H9 (cell line): ENCODE measurements at regions not wholly inside any gene's neighbourhood (a gene's known extent, or its start where the extent isn't known, plus 50 kb on each side); places are given as distances from the start of the nearest gene placed in this dataset.
A peak's percentile ranks its signal among the peaks of the same experiment; 100 is the strongest.

ENCODE experiments used
- DNase-seq: peaks from one replicate; pipeline ENCODE4 v3.0.0-alpha.2; 2017
- H2AFZ ChIP-seq: one replicate; pipeline ENCODE4 v1.6.1; 2013; ENCODE audit warnings: mild to moderate bottlenecking, low read length, control low read depth, moderate library complexity
- H2AK5ac ChIP-seq: 2 replicates; pipeline ENCODE4 v1.6.1; 2013; ENCODE audit warnings: low read length, control low read depth, mixed read lengths; ENCODE audit not compliant: insufficient read length
- H2BK120ac ChIP-seq: one replicate; pipeline ENCODE4 v1.6.1; 2013; ENCODE audit warnings: low read depth, mild to moderate bottlenecking, low read length, control low read depth, inconsistent platforms; ENCODE audit not compliant: poor library complexity, severe bottlenecking
- H2BK12ac ChIP-seq: 2 replicates; pipeline ENCODE4 v1.6.1; 2013; ENCODE audit warnings: low read length, control low read depth, mixed read lengths, low read depth; ENCODE audit not compliant: insufficient read length
- H2BK15ac ChIP-seq: 2 replicates; pipeline ENCODE4 v1.6.1; 2013; ENCODE audit warnings: low read depth, low read length, control low read depth
- H2BK20ac ChIP-seq: one replicate; pipeline ENCODE4 v1.6.1; 2013; ENCODE audit warnings: low read depth, mild to moderate bottlenecking, low read length, control low read depth, inconsistent platforms; ENCODE audit not compliant: poor library complexity, severe bottlenecking
- H2BK5ac ChIP-seq: 2 replicates; pipeline ENCODE4 v1.6.1; 2013; ENCODE audit warnings: low read length, control low read depth, mixed read lengths; ENCODE audit not compliant: insufficient read length
- H3K14ac ChIP-seq: 2 replicates; pipeline ENCODE4 v1.6.1; 2013; ENCODE audit warnings: low read length, control low read depth; ENCODE audit not compliant: insufficient read depth
- H3K18ac ChIP-seq: 2 replicates; pipeline ENCODE4 v1.6.1; 2013; ENCODE audit warnings: low read depth, mild to moderate bottlenecking, mixed read lengths, low read length, control low read depth; ENCODE audit not compliant: insufficient read length
- H3K23ac ChIP-seq: 2 replicates; pipeline ENCODE4 v1.6.1; 2013; ENCODE audit warnings: low read length, control low read depth, mixed read lengths, low read depth; ENCODE audit not compliant: insufficient read length
- H3K23me2 ChIP-seq: 2 replicates; pipeline ENCODE4 v1.6.1; 2013; ENCODE audit warnings: low read depth, mild to moderate bottlenecking, mixed read lengths, low read length, control low read depth; ENCODE audit not compliant: insufficient read length, poor library complexity, severe bottlenecking
- H3K27ac ChIP-seq: 2 replicates; pipeline ENCODE4 v1.5.1; 2013; ENCODE audit warnings: low read length, control low read depth, mixed read lengths, low read depth; ENCODE audit not compliant: insufficient read length
- H3K27me3 ChIP-seq: 2 replicates; pipeline ENCODE4 v1.6.1; 2013; ENCODE audit warnings: low read length, control low read depth, inconsistent platforms; ENCODE audit not compliant: insufficient read depth
- H3K4ac ChIP-seq: 2 replicates; pipeline ENCODE4 v1.6.1; 2013; ENCODE audit warnings: low read depth, mild to moderate bottlenecking, control low read depth, inconsistent platforms, low read length, moderate library complexity
- H3K4me1 ChIP-seq: 2 replicates; pipeline ENCODE4 v1.6.1; 2013; ENCODE audit warnings: low read length, control low read depth, inconsistent platforms; ENCODE audit not compliant: insufficient read depth
- H3K4me2 ChIP-seq: 2 replicates; pipeline ENCODE4 v1.6.1; 2013; ENCODE audit warnings: low read length, control low read depth, mixed read lengths; ENCODE audit not compliant: insufficient read length, insufficient read depth
- H3K56ac ChIP-seq: 2 replicates; pipeline ENCODE4 v1.6.1; 2013; ENCODE audit warnings: low read depth, mild to moderate bottlenecking, mixed read lengths, low read length, control low read depth; ENCODE audit not compliant: insufficient read length
- H3K79me1 ChIP-seq: 2 replicates; pipeline ENCODE4 v1.6.1; 2013; ENCODE audit warnings: low read depth, mild to moderate bottlenecking, moderate library complexity, low read length, control low read depth, inconsistent platforms; ENCODE audit not compliant: insufficient read depth, poor library complexity, severe bottlenecking
- H3K79me2 ChIP-seq: 2 replicates; pipeline ENCODE4 v1.6.1; 2013; ENCODE audit warnings: low read length, control low read depth, inconsistent platforms; ENCODE audit not compliant: insufficient read depth
- H3K9ac ChIP-seq: 2 replicates; pipeline ENCODE4 v1.6.1; 2013; ENCODE audit warnings: low read length, control low read depth, mixed read lengths; ENCODE audit not compliant: insufficient read length; ENCODE audit errors: extremely low read depth
- H3K9me3 ChIP-seq: one replicate; pipeline ENCODE4 v1.6.1; 2013; ENCODE audit warnings: low read depth, low read length, inconsistent platforms; ENCODE audit not compliant: control insufficient read depth
- H3T11ph ChIP-seq: one replicate; pipeline ENCODE4 v1.6.1; 2013; ENCODE audit warnings: mild to moderate bottlenecking, low read length, control low read depth, inconsistent platforms
- H4K20me1 ChIP-seq: one replicate; pipeline ENCODE4 v1.6.1; 2013; ENCODE audit not compliant: control insufficient read depth, insufficient read length, insufficient read depth
- H4K5ac ChIP-seq: 2 replicates; pipeline ENCODE4 v1.6.1; 2013; ENCODE audit warnings: low read depth, mild to moderate bottlenecking, mixed read lengths, low read length, control low read depth; ENCODE audit not compliant: insufficient read length
- H4K8ac ChIP-seq: replicated peaks from 2 replicates; pipeline ENCODE4 v1.6.1; 2013; ENCODE audit warnings: low read length, control low read depth, mixed read lengths, low read depth; ENCODE audit not compliant: insufficient read length
- H4K91ac ChIP-seq: 2 replicates; pipeline ENCODE4 v1.6.1; 2013; ENCODE audit warnings: low read depth, mild to moderate bottlenecking, moderate library complexity, mixed read lengths, low read length, control low read depth; ENCODE audit not compliant: insufficient read length
- H3K27ac Mint-ChIP-seq, 3 experiments: 2 replicates in 2 of 3; 3 replicates in 1 of 3; pipeline ENCODE4 v1.8.0; 2020 to 2021; ENCODE audit warnings: mixed read lengths in 3 of 3, mild to moderate bottlenecking in 1 of 3, moderate library complexity in 1 of 3
- H3K27me3 Mint-ChIP-seq: 2 replicates; pipeline ENCODE4 v1.8.0; 2021; ENCODE audit warnings: low read depth, mild to moderate bottlenecking, moderate library complexity, mixed read lengths
- H3K36me3 Mint-ChIP-seq, 3 experiments: 2 replicates in 2 of 3; 3 replicates in 1 of 3; pipeline ENCODE4 v1.8.0; 2020 to 2021; ENCODE audit warnings: low read depth in 3 of 3, mixed read lengths in 3 of 3; ENCODE audit not compliant: insufficient read depth in 1 of 3
- H3K4me1 Mint-ChIP-seq, 2 experiments: 2 replicates each; pipeline ENCODE4 v1.8.0; 2020; ENCODE audit warnings: mixed read lengths in 2 of 2
- H3K4me3 Mint-ChIP-seq, 2 experiments: 2 replicates in 1 of 2; 3 replicates in 1 of 2; pipeline ENCODE4 v1.8.0; 2020 to 2021; ENCODE audit warnings: mild to moderate bottlenecking in 2 of 2, mixed read lengths in 2 of 2, moderate library complexity in 1 of 2
- H3K9me3 Mint-ChIP-seq, 2 experiments: 2 replicates in 1 of 2; 3 replicates in 1 of 2; pipeline ENCODE4 v1.8.0; 2020; ENCODE audit warnings: mild to moderate bottlenecking in 2 of 2, mixed read lengths in 2 of 2, moderate library complexity in 1 of 2
- WGBS: extraction: QIAGEN DNeasy Blood & Tissue Kit; methylation state at CpG from one replicate; pipeline ENCODE4 v1.1.7; 2013; ENCODE audit warnings: missing lambda C conversion rate, low lambda C conversion rate, mixed read lengths; ENCODE audit not compliant: insufficient read length; ENCODE audit errors: extremely low coverage; 5-methylcytosine and 5-hydroxymethylcytosine counted together
- TF ChIP-seq, protein P1 (sequence below): fragments of 200-600 bp; sonication (generic); conservative IDR thresholded peaks from 3 replicates; pipeline ENCODE4 v1.8.0; 2021; ENCODE audit warnings: antibody characterized with exemption, mild to moderate bottlenecking

GRCh38 chr5:124927735-124928134 lies 181.3 kb upstream of the ZNF608 start:
- Histone ChIP-seq H3K14ac (no peak overlapping the region), H2BK120ac (no peak overlapping the region), H3K9ac (no peak overlapping the region), H4K91ac (no peak overlapping the region), H2BK5ac (no peak overlapping the region), H4K20me1 (no peaks in the 10 kb centered on the region), H2BK15ac (no peak overlapping the region), H3K23ac (no peak overlapping the region), H2BK12ac (no peak overlapping the region), H2AFZ (no peak overlapping the region), H3K56ac (no peak overlapping the region), H3K4me2 (no peak overlapping the region), H4K5ac (no peak overlapping the region), H4K8ac (no peak overlapping the region), H2AK5ac (no peak overlapping the region), H3K79me1 (no peaks in the 10 kb centered on the region), H3K79me2 (no peaks in the 10 kb centered on the region), H3T11ph (no peak overlapping the region), H3K9me3 (no peaks in the 10 kb centered on the region), H3K27me3 (no peaks in the 10 kb centered on the region), H3K4ac (no peak overlapping the region), H3K4me1 (peaks cover 3% of the 10 kb centered on the region; the same call in 1 of the 2 replicates), H3K23me2 (no peaks in the 10 kb centered on the region), H3K18ac (no peak overlapping the region), H3K27ac (no peak overlapping the region), H2BK20ac (no peak overlapping the region)
- Mint-ChIP-seq H3K27me3 (no peaks in the 10 kb centered on the region), H3K4me1 (peaks cover 5% of the 10 kb centered on the region in 2 experiments), H3K4me3 (no peak overlapping the region), H3K27ac (peak overlapping the region in 1 of 3 experiments; percentile 4; a peak in 1 of 7 replicates), H3K9me3 (peaks cover 2 to 3% of the 10 kb centered on the region in 2 experiments; a peak in 3 of 5 replicates), H3K36me3 (peaks cover 0 to 10% (median 4%) of the 10 kb centered on the region in 3 experiments; a peak in 3 of 7 replicates)
- no peak for DNase-seq
- whole genome bisulfite sequencing = no CpG with 5 or more reads among the region's 3 CpGs
- TF ChIP-seq, protein P1, sequence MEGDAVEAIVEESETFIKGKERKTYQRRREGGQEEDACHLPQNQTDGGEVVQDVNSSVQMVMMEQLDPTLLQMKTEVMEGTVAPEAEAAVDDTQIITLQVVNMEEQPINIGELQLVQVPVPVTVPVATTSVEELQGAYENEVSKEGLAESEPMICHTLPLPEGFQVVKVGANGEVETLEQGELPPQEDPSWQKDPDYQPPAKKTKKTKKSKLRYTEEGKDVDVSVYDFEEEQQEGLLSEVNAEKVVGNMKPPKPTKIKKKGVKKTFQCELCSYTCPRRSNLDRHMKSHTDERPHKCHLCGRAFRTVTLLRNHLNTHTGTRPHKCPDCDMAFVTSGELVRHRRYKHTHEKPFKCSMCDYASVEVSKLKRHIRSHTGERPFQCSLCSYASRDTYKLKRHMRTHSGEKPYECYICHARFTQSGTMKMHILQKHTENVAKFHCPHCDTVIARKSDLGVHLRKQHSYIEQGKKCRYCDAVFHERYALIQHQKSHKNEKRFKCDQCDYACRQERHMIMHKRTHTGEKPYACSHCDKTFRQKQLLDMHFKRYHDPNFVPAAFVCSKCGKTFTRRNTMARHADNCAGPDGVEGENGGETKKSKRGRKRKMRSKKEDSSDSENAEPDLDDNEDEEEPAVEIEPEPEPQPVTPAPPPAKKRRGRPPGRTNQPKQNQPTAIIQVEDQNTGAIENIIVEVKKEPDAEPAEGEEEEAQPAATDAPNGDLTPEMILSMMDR = no peak
